Cardiac muscle cell (in vitro differentiated cells and primary cell): ENCODE measurements at regions not wholly inside any gene's neighbourhood (a gene's known extent, or its start where the extent isn't known, plus 50 kb on each side); places are given as distances from the start of the nearest gene placed in this dataset.
A peak's percentile ranks its signal among the peaks of the same experiment; 100 is the strongest.

ENCODE experiments used
- DNase-seq, 2 donors: peaks; one replicate each; pipeline versions ENCODE4 v3.0.0 to v3.0.0-alpha.2; 2010 to 2017; ENCODE audit warnings: low read depth in 1 of 2, low spot score in 1 of 2
- H3K27ac ChIP-seq: fragments of 200-600 bp; sonication (generic); 2 replicates; pipeline ENCODE4 v1.5.1; 2016
- H3K27me3 ChIP-seq: fragments of 200-600 bp; sonication (generic); 2 replicates; pipeline ENCODE4 v1.6.0; 2016; ENCODE audit warnings: control low read depth
- H3K36me3 ChIP-seq: fragments of 200-600 bp; sonication (generic); 2 replicates; pipeline ENCODE4 v1.5.1; 2016; ENCODE audit warnings: control low read depth
- H3K4me1 ChIP-seq: fragments of 200-600 bp; sonication (generic); 2 replicates; pipeline ENCODE4 v1.8.1; 2017; ENCODE audit warnings: low read depth, mild to moderate bottlenecking, mixed run types
- H3K4me3 ChIP-seq: fragments of 200-600 bp; sonication (generic); 2 replicates; pipeline ENCODE4 v1.5.1; 2016; ENCODE audit warnings: mild to moderate bottlenecking
- H3K9me3 ChIP-seq: fragments of 200-600 bp; sonication (generic); 2 replicates; pipeline ENCODE4 v1.5.1; 2017; ENCODE audit warnings: low read depth, mild to moderate bottlenecking, control low read depth
- TF ChIP-seq, protein P1 (sequence below): IDR thresholded peaks from 2 replicates; pipeline ENCODE4 v1.5.1; 2012; ENCODE audit warnings: low read depth, mild to moderate bottlenecking, low read length

DNA sequence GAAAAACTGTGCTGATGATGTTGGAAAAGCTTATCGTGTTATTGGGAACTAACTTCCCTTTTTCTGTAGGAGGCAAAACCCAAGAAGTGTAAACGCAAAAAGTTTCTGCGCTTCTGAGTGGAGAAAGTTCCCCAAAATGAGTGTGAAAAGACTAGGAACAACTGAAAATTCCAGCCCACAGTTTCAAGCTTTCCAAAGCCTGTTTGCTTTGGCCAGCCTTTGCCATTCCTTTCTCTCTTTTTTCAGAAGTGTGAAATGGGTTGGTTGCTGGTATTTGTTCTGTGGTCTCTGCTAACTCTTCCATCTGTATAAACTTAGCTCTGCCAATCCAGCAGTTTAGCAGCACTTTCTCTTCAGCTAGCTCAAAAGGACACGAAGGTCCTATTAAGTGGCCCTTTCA, 491.3 kb downstream of the MAFB start:
- Histone ChIP-seq H3K27me3 (no peaks in the 10 kb centered on the region), H3K27ac (no peak overlapping the region), H3K4me1 (peaks cover 6% of the 10 kb centered on the region), H3K9me3 (no peaks in the 10 kb centered on the region), H3K4me3 (no peak overlapping the region), H3K36me3 (no peaks in the 10 kb centered on the region)
- TF ChIP-seq, protein P1, sequence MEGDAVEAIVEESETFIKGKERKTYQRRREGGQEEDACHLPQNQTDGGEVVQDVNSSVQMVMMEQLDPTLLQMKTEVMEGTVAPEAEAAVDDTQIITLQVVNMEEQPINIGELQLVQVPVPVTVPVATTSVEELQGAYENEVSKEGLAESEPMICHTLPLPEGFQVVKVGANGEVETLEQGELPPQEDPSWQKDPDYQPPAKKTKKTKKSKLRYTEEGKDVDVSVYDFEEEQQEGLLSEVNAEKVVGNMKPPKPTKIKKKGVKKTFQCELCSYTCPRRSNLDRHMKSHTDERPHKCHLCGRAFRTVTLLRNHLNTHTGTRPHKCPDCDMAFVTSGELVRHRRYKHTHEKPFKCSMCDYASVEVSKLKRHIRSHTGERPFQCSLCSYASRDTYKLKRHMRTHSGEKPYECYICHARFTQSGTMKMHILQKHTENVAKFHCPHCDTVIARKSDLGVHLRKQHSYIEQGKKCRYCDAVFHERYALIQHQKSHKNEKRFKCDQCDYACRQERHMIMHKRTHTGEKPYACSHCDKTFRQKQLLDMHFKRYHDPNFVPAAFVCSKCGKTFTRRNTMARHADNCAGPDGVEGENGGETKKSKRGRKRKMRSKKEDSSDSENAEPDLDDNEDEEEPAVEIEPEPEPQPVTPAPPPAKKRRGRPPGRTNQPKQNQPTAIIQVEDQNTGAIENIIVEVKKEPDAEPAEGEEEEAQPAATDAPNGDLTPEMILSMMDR: no peak
- DNase-seq: peak in 1 of 2 donors; percentile 11

GRCh38 chr20:40196846-40197436, 492.1 kb downstream of the MAFB start:
- no peaks in the 10 kb centered on the region for H3K27me3 ChIP-seq
- no peaks in the 10 kb centered on the region for H3K9me3 ChIP-seq

GRCh38 chr20:40195742-40196141, 493.3 kb downstream of the MAFB start:
- Histone ChIP-seq H3K27me3 (no peaks in the 10 kb centered on the region), H3K4me3 (no peak overlapping the region), H3K36me3 (no peaks in the 10 kb centered on the region), H3K27ac (no peak overlapping the region), H3K9me3 (no peaks in the 10 kb centered on the region), H3K4me1 (peaks cover 6% of the 10 kb centered on the region)
- no peak for DNase-seq
- TF ChIP-seq, protein P1: no peak

More at GRCh38 chr20:40196846-40197436, 492.1 kb downstream of the MAFB start:
- TF ChIP-seq, protein P1: no peak
- Histone ChIP-seq H3K27ac (no peak overlapping the region), H3K36me3 (no peaks in the 10 kb centered on the region), H3K4me1 (peaks cover 6% of the 10 kb centered on the region), H3K4me3 (no peak overlapping the region)
- no peak for DNase-seq

GRCh38 chr20:40192529-40192928, 496.5 kb downstream of the MAFB start:
- Histone ChIP-seq H3K27ac (no peak overlapping the region), H3K4me1 (peaks cover 5% of the 10 kb centered on the region), H3K36me3 (no peaks in the 10 kb centered on the region), H3K4me3 (no peak overlapping the region), H3K9me3 (no peaks in the 10 kb centered on the region), H3K27me3 (no peaks in the 10 kb centered on the region)
- TF ChIP-seq, protein P1: no peak
- no peak for DNase-seq

GRCh38 chr20:40192081-40192480, 497.0 kb downstream of the MAFB start:
- TF ChIP-seq, protein P1: no peak
- Histone ChIP-seq H3K4me3 (no peak overlapping the region), H3K36me3 (no peaks in the 10 kb centered on the region), H3K4me1 (peaks cover 5% of the 10 kb centered on the region), H3K9me3 (no peaks in the 10 kb centered on the region), H3K27ac (no peak overlapping the region), H3K27me3 (no peaks in the 10 kb centered on the region)
- DNase-seq: no peak
